Astrocyte (in vitro differentiated cells and primary cell): ENCODE measurements at regions not wholly inside any gene's neighbourhood (a gene's known extent, or its start where the extent isn't known, plus 50 kb on each side); places are given as distances from the start of the nearest gene placed in this dataset.

Experiments
- EZH2 ChIP-seq: IDR thresholded peaks from 2 replicates; pipeline ENCODE4 v1.6.1; 2012; ENCODE audit warnings: mild to moderate bottlenecking, low read length, inconsistent platforms; ENCODE audit not compliant: insufficient read depth
- TF ChIP-seq, protein P1 (sequence below): IDR thresholded peaks from 2 replicates; pipeline ENCODE4 v1.5.1; 2011; ENCODE audit warnings: low read depth, mild to moderate bottlenecking, inconsistent platforms, low read length, moderate library complexity; ENCODE audit not compliant: insufficient read depth

GRCh38 chr13:34628209-34628682, 313.8 kb upstream of the NBEA start:
- TF ChIP-seq, protein P1, sequence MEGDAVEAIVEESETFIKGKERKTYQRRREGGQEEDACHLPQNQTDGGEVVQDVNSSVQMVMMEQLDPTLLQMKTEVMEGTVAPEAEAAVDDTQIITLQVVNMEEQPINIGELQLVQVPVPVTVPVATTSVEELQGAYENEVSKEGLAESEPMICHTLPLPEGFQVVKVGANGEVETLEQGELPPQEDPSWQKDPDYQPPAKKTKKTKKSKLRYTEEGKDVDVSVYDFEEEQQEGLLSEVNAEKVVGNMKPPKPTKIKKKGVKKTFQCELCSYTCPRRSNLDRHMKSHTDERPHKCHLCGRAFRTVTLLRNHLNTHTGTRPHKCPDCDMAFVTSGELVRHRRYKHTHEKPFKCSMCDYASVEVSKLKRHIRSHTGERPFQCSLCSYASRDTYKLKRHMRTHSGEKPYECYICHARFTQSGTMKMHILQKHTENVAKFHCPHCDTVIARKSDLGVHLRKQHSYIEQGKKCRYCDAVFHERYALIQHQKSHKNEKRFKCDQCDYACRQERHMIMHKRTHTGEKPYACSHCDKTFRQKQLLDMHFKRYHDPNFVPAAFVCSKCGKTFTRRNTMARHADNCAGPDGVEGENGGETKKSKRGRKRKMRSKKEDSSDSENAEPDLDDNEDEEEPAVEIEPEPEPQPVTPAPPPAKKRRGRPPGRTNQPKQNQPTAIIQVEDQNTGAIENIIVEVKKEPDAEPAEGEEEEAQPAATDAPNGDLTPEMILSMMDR: no peak
- TF ChIP-seq EZH2: no peak
